ENCODE measurements at regions not wholly inside any gene's neighbourhood (a gene's known extent, or its start where the extent isn't known, plus 50 kb on each side); places are given as distances from the start of the nearest gene placed in this dataset.

DNA sequence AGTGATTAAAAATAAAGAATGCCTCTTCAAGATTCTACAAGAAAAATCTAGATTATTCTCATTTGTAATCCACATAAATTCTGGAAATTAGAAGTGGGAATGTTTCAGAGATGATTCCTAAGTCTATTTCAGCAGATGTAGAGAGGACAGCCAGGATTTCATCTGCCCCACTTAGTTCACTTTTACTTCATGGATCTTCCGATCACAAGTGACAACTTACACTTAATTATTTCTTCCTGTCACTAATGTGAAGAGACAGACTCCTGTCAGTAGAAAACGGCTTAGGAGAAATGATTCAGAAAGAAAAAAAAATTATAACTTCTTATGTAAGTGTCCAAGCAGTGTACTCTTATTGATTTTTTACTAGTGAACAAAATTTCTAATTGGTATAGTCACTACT lies 368.2 kb upstream of the SMIM30 start:
- H3K36me3 Mint-ChIP-seq (ENCODE audit: low read depth) = no peaks in the 10 kb centered on the region
- intact Hi-C loops (cut with micrococcal nuclease) = no loop called here
- no peaks in the 10 kb centered on the region for H3K4me1 Mint-ChIP-seq (ENCODE audit: low read depth)
- H3K4me3 Mint-ChIP-seq = no peak overlapping the region
- H3K27ac Mint-ChIP-seq = no peak overlapping the region
- H3K27me3 Mint-ChIP-seq = no peaks in the 10 kb centered on the region
- H3K9me3 Mint-ChIP-seq = peaks cover 29% of the 10 kb centered on the region

DNA sequence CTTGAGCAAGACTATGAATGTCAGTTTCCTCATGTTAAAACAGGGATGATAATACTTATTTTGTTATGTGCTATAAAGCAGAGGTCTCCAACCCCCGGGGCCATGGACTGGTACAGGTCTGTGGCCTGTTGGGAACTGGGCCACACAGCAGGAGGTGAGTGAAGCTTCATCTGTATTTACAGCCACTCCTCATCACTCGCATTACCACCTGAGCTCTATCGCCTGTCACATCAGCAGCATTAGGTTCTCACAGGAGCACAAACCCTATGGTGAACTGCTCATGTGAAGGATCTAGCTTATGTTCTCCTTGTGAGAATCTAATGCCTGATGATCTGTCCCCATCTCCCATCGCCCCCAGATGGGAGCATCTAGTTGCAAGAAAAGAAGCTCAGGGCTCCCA lies 365.3 kb upstream of the SMIM30 start:
- intact Hi-C loops (cut with micrococcal nuclease) = no loop called here
- Mint-ChIP-seq H3K27me3 (no peaks in the 10 kb centered on the region), H3K27ac (no peak overlapping the region)

DNA sequence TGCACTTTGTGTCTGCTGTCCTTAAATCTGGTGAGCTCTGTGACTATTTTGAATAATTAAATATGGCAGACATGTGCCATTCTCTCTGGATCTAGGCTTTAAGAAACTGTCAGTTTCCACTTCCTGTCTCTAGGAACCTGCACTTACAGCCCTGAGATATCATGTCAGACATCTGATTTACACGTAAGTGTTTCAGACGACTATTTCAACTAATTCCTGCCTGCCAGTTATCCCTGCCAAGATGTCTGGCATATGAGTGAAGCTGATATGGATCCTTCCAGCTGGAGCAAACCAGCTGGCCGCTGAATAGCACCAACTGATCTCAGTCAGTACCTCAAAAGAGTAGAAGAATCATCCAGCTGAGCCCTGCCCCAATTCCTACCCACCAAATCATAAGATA lies 362.2 kb upstream of the SMIM30 start:
- Mint-ChIP-seq H3K4me3 (no peak overlapping the region), H3K36me3 (ENCODE audit: low read depth) (no peaks in the 10 kb centered on the region), H3K9me3 (peaks cover 10% of the 10 kb centered on the region), H3K27ac (no peak overlapping the region), H3K27me3 (no peaks in the 10 kb centered on the region), H3K4me1 (ENCODE audit: low read depth) (no peaks in the 10 kb centered on the region)
- intact Hi-C loops (cut with micrococcal nuclease) = no loop called here

More for the DNA sequence above, 365.3 kb upstream of the SMIM30 start:
- Mint-ChIP-seq H3K4me3 (no peak overlapping the region), H3K9me3 (peaks cover 28% of the 10 kb centered on the region), H3K36me3 (ENCODE audit: low read depth) (no peaks in the 10 kb centered on the region), H3K4me1 (ENCODE audit: low read depth) (no peaks in the 10 kb centered on the region)

DNA sequence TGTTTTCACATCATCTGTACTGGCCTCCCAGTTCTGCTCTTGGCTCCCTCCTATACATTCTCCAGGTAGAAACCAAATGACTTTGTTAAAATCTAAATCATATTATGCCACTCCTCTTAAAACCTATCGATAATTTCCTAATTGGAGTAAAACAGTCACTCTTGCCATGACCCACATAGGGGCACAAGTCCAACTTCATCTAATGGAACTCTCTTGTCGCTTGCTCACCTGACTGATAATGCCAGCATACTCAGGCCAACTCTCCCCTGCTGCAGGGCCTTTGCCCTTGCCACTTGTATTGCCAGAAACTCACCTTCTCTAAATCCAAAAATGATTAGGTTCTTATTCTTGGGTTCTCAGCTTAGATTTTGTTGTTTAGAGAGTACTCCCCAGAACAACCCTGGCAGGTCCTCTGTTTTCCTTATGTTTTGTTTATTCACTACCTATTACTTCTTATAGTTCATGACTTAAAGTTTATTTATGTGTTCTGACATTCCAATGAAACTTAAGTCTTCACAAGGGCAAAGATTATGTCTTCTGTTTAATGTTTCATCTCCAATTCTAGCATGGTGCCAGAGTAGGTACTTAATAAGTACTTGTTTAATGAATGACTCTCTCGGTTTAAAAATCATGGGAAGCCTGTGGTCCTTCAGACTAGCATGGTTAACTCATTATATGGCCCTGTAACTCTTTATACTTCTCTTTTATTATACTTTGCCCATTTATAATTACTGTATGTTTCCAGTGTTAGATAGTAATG lies 345.9 kb upstream of the SMIM30 start:
- no peak overlapping the region for H3K4me3 Mint-ChIP-seq
- H3K4me1 Mint-ChIP-seq (ENCODE audit: low read depth) = no peaks in the 10 kb centered on the region
- H3K27me3 Mint-ChIP-seq = no peaks in the 10 kb centered on the region
- intact Hi-C loops (cut with micrococcal nuclease) = no loop called here
- no peak overlapping the region for H3K27ac Mint-ChIP-seq
- peaks cover 44% of the 10 kb centered on the region for H3K9me3 Mint-ChIP-seq
- no peaks in the 10 kb centered on the region for H3K36me3 Mint-ChIP-seq (ENCODE audit: low read depth)

DNA sequence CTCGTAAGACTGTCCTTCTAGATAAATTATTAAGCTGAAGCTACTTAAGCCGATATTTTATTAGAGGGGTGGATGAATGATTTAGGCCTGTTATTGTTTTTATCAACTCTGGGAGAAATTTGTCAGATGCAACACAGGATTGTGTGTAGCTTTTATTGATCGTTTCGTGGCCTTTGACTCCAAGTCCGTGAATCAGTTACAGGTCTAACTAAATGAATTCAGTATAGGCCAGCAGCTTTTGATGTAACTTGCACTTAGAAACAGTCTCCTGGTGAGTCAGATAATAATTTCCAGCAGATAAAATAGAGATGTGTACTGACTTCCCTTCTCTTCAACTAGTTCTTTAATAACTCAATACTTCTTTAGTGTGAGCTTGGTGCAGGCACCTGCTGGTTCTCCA lies 341.7 kb upstream of the SMIM30 start:
- no peak overlapping the region for H3K27ac Mint-ChIP-seq
- intact Hi-C loops (cut with micrococcal nuclease) = no loop called here
- no peaks in the 10 kb centered on the region for H3K4me1 Mint-ChIP-seq (ENCODE audit: low read depth)
- no peaks in the 10 kb centered on the region for H3K36me3 Mint-ChIP-seq (ENCODE audit: low read depth)
- H3K27me3 Mint-ChIP-seq = no peaks in the 10 kb centered on the region
- no peak overlapping the region for H3K4me3 Mint-ChIP-seq
- peaks cover 26% of the 10 kb centered on the region for H3K9me3 Mint-ChIP-seq

DNA sequence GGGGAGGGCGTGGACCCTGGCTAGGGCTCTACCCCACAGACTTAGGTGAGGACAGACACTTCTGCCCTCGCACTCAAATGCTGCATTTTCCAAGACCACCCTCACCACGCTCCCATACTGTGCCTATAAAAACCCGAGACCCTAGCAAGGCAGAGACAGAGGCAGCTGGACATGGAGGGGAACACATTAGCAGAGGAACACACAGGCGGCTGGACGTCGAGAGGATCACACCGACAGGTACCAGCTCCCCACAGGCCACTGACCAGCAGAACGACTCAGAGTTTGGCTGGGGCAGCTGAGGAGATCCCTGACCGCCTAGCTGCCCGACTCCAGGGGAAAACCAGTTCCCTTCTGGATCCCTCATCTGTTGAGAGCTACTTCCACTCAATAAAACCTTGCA lies 338.2 kb upstream of the SMIM30 start:
- H3K27ac Mint-ChIP-seq = no peak overlapping the region
- H3K36me3 Mint-ChIP-seq (ENCODE audit: low read depth) = no peaks in the 10 kb centered on the region
- no peaks in the 10 kb centered on the region for H3K4me1 Mint-ChIP-seq (ENCODE audit: low read depth)
- H3K4me3 Mint-ChIP-seq = no peak overlapping the region
- H3K9me3 Mint-ChIP-seq = no peaks in the 10 kb centered on the region
- H3K27me3 Mint-ChIP-seq = no peaks in the 10 kb centered on the region
- intact Hi-C loops (cut with micrococcal nuclease) = no loop called here

DNA sequence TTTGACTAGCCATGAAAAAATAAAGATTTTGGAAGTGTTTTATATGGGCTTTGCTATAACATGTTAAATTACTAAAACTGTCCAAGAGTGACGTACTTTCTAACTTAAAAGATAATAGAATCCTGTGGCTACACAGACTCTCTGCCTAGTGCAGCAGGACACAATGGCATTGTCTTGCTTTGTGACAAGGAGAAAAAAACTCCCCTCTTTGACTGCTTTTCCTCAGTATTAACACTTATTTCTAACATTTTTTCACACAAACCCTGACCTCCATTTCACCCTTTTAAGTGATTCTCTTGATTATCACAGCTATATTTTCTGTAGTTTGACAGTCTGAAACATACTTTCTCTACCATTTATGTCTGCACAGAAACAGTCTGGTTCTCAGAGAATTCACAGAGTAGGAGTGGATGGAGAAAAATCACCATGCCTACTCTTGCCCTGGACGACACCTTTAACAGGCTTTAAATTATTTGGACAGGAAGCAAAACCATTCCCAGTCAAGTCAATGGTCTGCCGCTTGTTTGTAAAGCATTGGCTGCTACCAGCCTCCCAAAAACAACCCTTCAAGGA lies 336.3 kb upstream of the SMIM30 start:
- H3K27me3 Mint-ChIP-seq = no peaks in the 10 kb centered on the region
- no peaks in the 10 kb centered on the region for H3K4me1 Mint-ChIP-seq (ENCODE audit: low read depth)
- intact Hi-C loops (cut with micrococcal nuclease) = no loop called here
- H3K9me3 Mint-ChIP-seq = no peaks in the 10 kb centered on the region
- no peak overlapping the region for H3K27ac Mint-ChIP-seq
- H3K36me3 Mint-ChIP-seq (ENCODE audit: low read depth) = no peaks in the 10 kb centered on the region
- H3K4me3 Mint-ChIP-seq = no peak overlapping the region

DNA sequence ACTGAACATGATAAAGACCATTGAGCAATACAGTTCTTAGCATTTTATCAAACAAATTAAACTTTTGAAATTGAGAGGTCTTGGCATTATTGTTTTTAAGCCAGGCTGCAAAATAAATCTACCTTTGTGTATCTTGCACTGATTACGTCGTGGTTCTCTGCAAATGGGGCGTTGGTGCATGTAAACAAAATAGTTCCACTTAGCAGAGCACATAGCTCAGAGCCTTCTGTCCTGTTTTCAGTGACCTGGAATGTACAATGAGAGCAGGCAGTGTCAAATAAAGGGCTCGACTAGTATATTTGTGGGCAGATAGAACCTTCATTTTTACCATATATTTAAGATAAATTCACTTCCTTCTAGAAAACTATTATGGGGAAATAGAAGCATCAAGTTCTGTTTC lies 333.9 kb upstream of the SMIM30 start:
- Mint-ChIP-seq H3K4me1 (ENCODE audit: low read depth) (no peaks in the 10 kb centered on the region), H3K27me3 (no peaks in the 10 kb centered on the region), H3K36me3 (ENCODE audit: low read depth) (no peaks in the 10 kb centered on the region), H3K4me3 (no peak overlapping the region), H3K9me3 (no peaks in the 10 kb centered on the region), H3K27ac (no peak overlapping the region)
- intact Hi-C loops (cut with micrococcal nuclease) = no loop called here

DNA sequence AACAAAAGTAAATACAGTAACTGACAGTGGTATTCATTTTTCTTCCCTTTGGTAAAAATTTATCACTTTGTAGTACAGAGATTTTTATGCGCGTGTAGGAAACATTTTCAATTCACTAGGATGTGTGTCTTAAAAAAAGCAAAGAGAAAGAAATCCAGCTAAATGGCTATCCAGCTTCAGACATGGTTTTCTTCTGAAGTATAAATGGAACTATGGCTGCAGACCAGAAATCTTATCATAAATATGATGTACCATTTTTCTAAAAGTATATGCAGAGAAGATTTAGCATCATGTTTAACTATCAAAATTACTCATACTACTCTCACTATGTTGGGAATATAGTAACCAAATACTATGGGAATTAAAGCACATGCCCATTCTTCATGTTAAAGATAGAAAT lies 328.4 kb upstream of the SMIM30 start:
- H3K4me1 Mint-ChIP-seq (ENCODE audit: low read depth) = no peaks in the 10 kb centered on the region
- H3K36me3 Mint-ChIP-seq (ENCODE audit: low read depth) = no peaks in the 10 kb centered on the region
- no peak overlapping the region for H3K4me3 Mint-ChIP-seq
- no peak overlapping the region for H3K27ac Mint-ChIP-seq
- no peaks in the 10 kb centered on the region for H3K27me3 Mint-ChIP-seq
- intact Hi-C loops (cut with micrococcal nuclease) = no loop called here
- no peaks in the 10 kb centered on the region for H3K9me3 Mint-ChIP-seq

DNA sequence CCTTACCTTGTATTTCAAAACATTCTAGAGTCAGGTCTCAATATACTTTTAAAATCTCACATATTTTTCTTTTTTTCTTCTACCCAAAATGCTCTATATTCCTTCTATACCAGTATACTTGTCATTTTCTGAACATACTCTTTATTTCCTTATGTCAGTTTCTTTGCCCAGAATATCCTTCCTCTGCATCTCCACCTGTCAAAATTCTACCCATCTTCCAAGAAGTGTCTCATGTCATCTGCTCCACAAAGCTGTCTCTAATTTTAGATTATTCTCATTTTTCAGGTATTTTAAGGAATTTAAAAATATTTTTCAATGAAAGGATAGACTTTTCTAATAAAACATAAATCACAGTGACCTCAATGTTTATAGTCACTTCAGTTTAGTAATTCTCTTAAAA lies 328.0 kb upstream of the SMIM30 start:
- Mint-ChIP-seq H3K27me3 (no peaks in the 10 kb centered on the region), H3K36me3 (ENCODE audit: low read depth) (no peaks in the 10 kb centered on the region), H3K4me1 (ENCODE audit: low read depth) (no peaks in the 10 kb centered on the region), H3K4me3 (no peak overlapping the region), H3K9me3 (no peaks in the 10 kb centered on the region), H3K27ac (no peak overlapping the region)
- intact Hi-C loops (cut with micrococcal nuclease) = no loop called here

DNA sequence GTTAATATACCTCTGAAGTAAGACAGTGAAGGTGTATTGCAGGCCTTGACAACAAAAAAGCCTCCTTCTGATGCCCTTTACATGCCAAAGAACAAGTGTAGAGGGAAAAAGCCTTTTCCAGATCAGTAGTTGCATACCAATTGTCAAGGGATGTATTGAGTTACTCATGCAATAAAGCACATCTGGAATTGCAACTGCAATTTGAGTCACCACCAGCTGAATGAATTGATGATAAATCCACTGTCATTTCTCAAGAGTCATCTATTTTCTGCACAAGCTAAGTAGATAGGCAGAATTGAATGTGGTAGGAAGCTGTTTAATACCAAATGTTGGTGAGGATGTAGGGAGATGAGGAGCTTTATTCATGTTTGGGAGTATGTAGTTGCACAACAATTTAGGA lies 325.9 kb upstream of the SMIM30 start:
- H3K4me3 Mint-ChIP-seq = no peak overlapping the region
- H3K4me1 Mint-ChIP-seq (ENCODE audit: low read depth) = no peaks in the 10 kb centered on the region
- H3K27me3 Mint-ChIP-seq = no peaks in the 10 kb centered on the region
- peaks cover 10% of the 10 kb centered on the region for H3K9me3 Mint-ChIP-seq
- no peak overlapping the region for H3K27ac Mint-ChIP-seq
- no peaks in the 10 kb centered on the region for H3K36me3 Mint-ChIP-seq (ENCODE audit: low read depth)
- intact Hi-C loops (cut with micrococcal nuclease) = no loop called here

DNA sequence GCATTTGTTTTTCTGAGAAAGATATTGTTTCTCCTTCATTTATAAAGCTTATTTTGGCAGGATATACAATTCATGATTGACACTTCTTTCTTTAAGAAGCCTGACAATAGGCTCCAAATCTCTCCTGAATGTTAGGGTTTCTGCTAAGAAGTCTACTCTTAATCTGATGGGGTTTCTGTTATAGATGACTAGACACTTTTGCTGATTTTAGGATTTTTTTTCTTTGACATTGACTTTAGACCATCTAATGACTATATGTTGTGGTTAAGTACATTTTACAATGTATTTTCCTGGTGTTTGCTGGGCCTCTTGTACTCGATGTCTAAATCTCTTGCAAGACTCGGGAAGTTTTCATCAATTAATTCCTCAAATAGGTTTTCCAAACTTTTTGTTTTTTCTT lies 321.8 kb upstream of the SMIM30 start:
- Mint-ChIP-seq H3K27me3 (no peaks in the 10 kb centered on the region), H3K9me3 (peaks cover 28% of the 10 kb centered on the region), H3K27ac (no peak overlapping the region), H3K4me1 (ENCODE audit: low read depth) (no peaks in the 10 kb centered on the region), H3K36me3 (ENCODE audit: low read depth) (no peaks in the 10 kb centered on the region), H3K4me3 (no peak overlapping the region)
- intact Hi-C loops (cut with micrococcal nuclease) = no loop called here

DNA sequence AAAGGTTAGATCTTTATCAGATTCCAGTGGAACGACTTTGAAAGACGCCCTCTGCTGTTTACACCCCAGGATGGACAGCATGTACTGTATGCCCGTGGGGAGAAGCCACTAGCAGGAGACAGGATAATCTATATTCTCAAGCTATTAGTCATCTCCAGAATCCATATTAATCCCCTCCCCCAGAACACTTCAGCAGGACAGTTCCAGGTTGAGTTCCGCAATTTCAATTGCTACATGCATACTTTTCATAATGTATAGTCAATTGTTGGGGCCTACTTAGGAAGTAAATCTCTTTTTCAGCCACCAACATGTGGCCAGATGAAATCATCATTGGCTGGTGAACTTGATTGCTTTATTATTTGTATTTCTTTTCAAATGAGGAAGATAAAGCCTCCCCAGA lies 313.1 kb upstream of the SMIM30 start:
- no peaks in the 10 kb centered on the region for H3K27me3 Mint-ChIP-seq
- H3K9me3 Mint-ChIP-seq = no peaks in the 10 kb centered on the region
- intact Hi-C loops (cut with micrococcal nuclease) = no loop called here
- no peak overlapping the region for H3K4me3 Mint-ChIP-seq
- no peaks in the 10 kb centered on the region for H3K36me3 Mint-ChIP-seq (ENCODE audit: low read depth)
- no peaks in the 10 kb centered on the region for H3K4me1 Mint-ChIP-seq (ENCODE audit: low read depth)
- no peak overlapping the region for H3K27ac Mint-ChIP-seq

DNA sequence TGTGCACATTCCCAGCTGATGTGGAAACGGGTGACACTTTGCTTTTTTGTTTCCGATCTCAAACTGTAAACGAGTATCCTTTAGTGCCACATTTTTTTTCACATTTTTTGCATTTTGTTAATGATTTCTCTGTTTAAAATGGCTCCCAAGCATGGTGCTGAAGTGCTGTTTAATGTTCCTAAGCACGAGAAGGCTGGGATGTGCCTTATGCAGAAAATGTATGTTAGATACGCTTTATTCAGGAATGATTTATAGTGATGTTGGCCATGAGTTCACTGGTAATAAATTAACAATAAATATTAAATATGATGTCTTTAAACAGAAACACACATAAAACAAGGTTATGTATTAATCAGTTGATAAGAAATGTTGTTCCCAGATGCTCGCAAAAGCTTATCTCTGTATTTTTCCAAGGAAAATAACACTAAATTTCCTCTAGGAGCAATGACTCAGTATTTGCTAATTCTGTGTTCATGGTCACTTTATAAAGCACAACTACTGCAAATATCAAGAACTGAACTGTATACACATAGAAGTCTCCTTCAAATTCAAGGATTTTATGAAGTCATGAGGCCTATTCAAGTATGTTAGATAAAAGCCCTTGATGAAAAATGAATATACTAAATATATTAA lies 305.9 kb upstream of the SMIM30 start:
- Mint-ChIP-seq H3K36me3 (ENCODE audit: low read depth) (no peaks in the 10 kb centered on the region), H3K9me3 (no peaks in the 10 kb centered on the region), H3K27me3 (no peaks in the 10 kb centered on the region), H3K27ac (no peak overlapping the region), H3K4me3 (no peak overlapping the region), H3K4me1 (ENCODE audit: low read depth) (peaks cover 6% of the 10 kb centered on the region)
- intact Hi-C loops (cut with micrococcal nuclease) = no loop called here

All from dendritic cell treated with granulocyte-macrophage colony-stimulating factor and Interleukin-4, amounts not matched to agents 40 ng/mL and 50 ng/mL, for 4 days (primary cell).